Coronary artery (tissue), 2 donors: ENCODE measurements at regions not wholly inside any gene's neighbourhood (a gene's known extent, or its start where the extent isn't known, plus 50 kb on each side); places are given as distances from the start of the nearest gene placed in this dataset.
"Not testable (repeated sequence)": the region's sequence is repeated elsewhere in the genome, so short reads cannot be mapped to it uniquely, and the experiment has no call there.

Experiments used
- DNase-seq: peaks from one replicate; pipeline ENCODE4 v3.0.0-alpha.2; 2017; ENCODE audit warnings: low spot score
- H3K27ac ChIP-seq, 2 donors: fragments of 200-600 bp; sonication (generic); one replicate each; pipeline ENCODE4 v1.5.1; 2016 to 2019
- H3K4me3 ChIP-seq: fragments of 200-600 bp; sonication (generic); 2 replicates; pipeline ENCODE4 v1.5.1; 2016; ENCODE audit warnings: mild to moderate bottlenecking, moderate library complexity
- CTCF ChIP-seq: fragments of 200-600 bp; sonication (generic); IDR thresholded peaks from one replicate; pipeline ENCODE4 v1.5.1; 2019; ENCODE audit warnings: antibody characterized with exemption

- TF ChIP-seq CTCF = no peak
- no peak for DNase-seq
Measured at GRCh38 chr15:92843326-92843725, 56.8 kb upstream of the CHD2 start.

GRCh38 chr15:92843814-92844213 lies 56.3 kb upstream of the CHD2 start:
- no peak for DNase-seq
- TF ChIP-seq CTCF = no peak
- H3K4me3 ChIP-seq = no peak overlapping the region
- H3K27ac ChIP-seq = no peak overlapping the region

More at GRCh38 chr15:92843326-92843725, 56.8 kb upstream of the CHD2 start:
- Histone ChIP-seq H3K4me3 (no peak overlapping the region), H3K27ac (no peak overlapping the region)

GRCh38 chr15:92845126-92845508 lies 55.0 kb upstream of the CHD2 start:
- no peak for DNase-seq
- Histone ChIP-seq H3K27ac (peak overlapping the region in 1 of 2 donors; percentile 35), H3K4me3 (no peak overlapping the region)
- TF ChIP-seq CTCF = no peak

- H3K27ac ChIP-seq = no peak overlapping the region
- H3K4me3 ChIP-seq = no peak overlapping the region
- TF ChIP-seq CTCF = no peak
- DNase-seq = no peak
Measured at GRCh38 chr15:92846741-92847140, 53.4 kb upstream of the CHD2 start.

GRCh38 chr15:92847841-92848240 lies 52.3 kb upstream of the CHD2 start:
- Histone ChIP-seq H3K27ac (no peak overlapping the region), H3K4me3 (no peak overlapping the region)
- TF ChIP-seq CTCF = no peak
- DNase-seq = no peak

- H3K27ac ChIP-seq = no peak overlapping the region
- TF ChIP-seq CTCF = no peak
- H3K4me3 ChIP-seq = no peak overlapping the region
- DNase-seq = no peak
Measured at GRCh38 chr15:92848464-92848851, 51.7 kb upstream of the CHD2 start.

- Histone ChIP-seq H3K27ac (no peak overlapping the region), H3K4me3 (no peak overlapping the region)
- no peak for DNase-seq
- TF ChIP-seq CTCF = no peak
Measured at GRCh38 chr15:92848852-92849598, 51.1 kb upstream of the CHD2 start.

GRCh38 chr15:92850218-92850617 lies 49.9 kb upstream of the CHD2 start:
- H3K27ac ChIP-seq, DNase-seq, H3K4me3 ChIP-seq: not testable (repeated sequence)
